Pancreas (tissue), 10 donors: ENCODE measurements at regions not wholly inside any gene's neighbourhood (a gene's known extent, or its start where the extent isn't known, plus 50 kb on each side); places are given as distances from the start of the nearest gene placed in this dataset.

ENCODE experiments used
- ATAC-seq, 4 donors: fragments of 200-7000 bp; cut with Tn5 transposase; one replicate each; pipeline versions ENCODE4 v1.8.0 to v1.9.1; 2020; ENCODE audit warnings: mild to moderate bottlenecking in 4 of 4, moderate library complexity in 4 of 4
- DNase-seq, 6 donors: peaks; one replicate each; pipeline ENCODE4 v3.0.0-alpha.2; 2020
- FAIRE-seq: peaks from 2 replicates; lab custom pipeline; 2012; peaks lifted over from hg19 to GRCh38; lab: Jason Lieb, UNC
- H3K27ac ChIP-seq, 4 donors: fragments of 200-600 bp; sonication (generic); 1 replicate in 3 of 4; 2 replicates in 1 of 4; pipeline versions ENCODE4 v1.5.0 to v1.8.0; 2020
- H3K27me3 ChIP-seq, 4 donors: fragments of 200-600 bp; one replicate each; pipeline ENCODE4 v1.8.0; 2021
- H3K36me3 ChIP-seq, 3 donors: fragments of 200-600 bp; sonication (generic) in 1 of 3; one replicate each; pipeline versions ENCODE4 v1.5.0 to v1.8.0; 2020 to 2021
- H3K4me1 ChIP-seq, 3 donors: fragments of 200-600 bp; one replicate each; pipeline ENCODE4 v1.8.0; 2021
- H3K4me3 ChIP-seq, 4 donors: fragments of 200-600 bp; sonication (generic) in 2 of 4; one replicate each; pipeline versions ENCODE4 v1.5.0 to v1.8.0; 2020 to 2021
- H3K9me3 ChIP-seq, 4 donors: fragments of 200-600 bp; one replicate each; pipeline ENCODE4 v1.8.0; 2021
- CTCF ChIP-seq, 4 donors: fragments of 200-600 bp; sonication (generic) in 3 of 4; IDR thresholded peaks; one replicate each; pipeline versions ENCODE4 v1.5.0 to v1.8.0; 2021; ENCODE audit warnings: antibody characterized with exemption in 4 of 4
- WGBS, 2 donors: extraction: QIAGEN DNeasy Blood & Tissue Kit; methylation state at CpG; one replicate each; pipeline ENCODE4 v1.1.7; 2013; 5-methylcytosine and 5-hydroxymethylcytosine counted together
- intact Hi-C, 3 donors: fragments of 100-400 bp; cut with DNase I; formaldehyde crosslinking; loops; one replicate each; pipeline versions ENCODE4 v1.11.1 to v1.14.2; 2022
- donor health status: healthy with polysubstance abuse.
- donor health status: DM: no; HTN: no; CAD: no; lungs with moderate emphysema.
- donor health status: DM: no; HTN: no; CAD: no.
- donor health status: control.
- donor health status: control.
- donor health status: Bipolar disorder and iron deficiency.
- donor health status: DM: yes; HTN: yes; CAD: no.
- donor health status: DM: no; HTN: no; CAD: no.
- donor health status: DM: no; HTN: no; CAD: no.
- donor health status: DM: yes; HTN: yes; CAD: no.

- Histone ChIP-seq H3K4me3 (no peak overlapping the region), H3K4me1 (no peaks in the 10 kb centered on the region), H3K27me3 (no peaks in the 10 kb centered on the region), H3K36me3 (no peaks in the 10 kb centered on the region), H3K27ac (no peak overlapping the region), H3K9me3 (no peaks in the 10 kb centered on the region)
- 7 to 16% methylated on average over 3 of the region's 3 CpGs for WGBS, 2 donors
- intact Hi-C loops: no loop called here
- no peak for DNase-seq
- no peak for ATAC-seq
- FAIRE-seq: no peak
- no peak for TF ChIP-seq CTCF (IDR thresholded peaks at IDR 0.05)
Measured at GRCh38 chr10:61612450-61612849, 50.3 kb upstream of the CABCOCO1 start.

GRCh38 chr10:61612009-61612408, 50.7 kb upstream of the CABCOCO1 start:
- H3K27ac ChIP-seq: no peak overlapping the region
- TF ChIP-seq CTCF (IDR thresholded peaks at IDR 0.05): no peak
- no peak for ATAC-seq
- DNase-seq: peak in 1 of 6 donors; percentile 21
- H3K4me3 ChIP-seq: no peak overlapping the region
- no peaks in the 10 kb centered on the region for H3K4me1 ChIP-seq
- 3 to 8% methylated on average over 2 of the region's 2 CpGs for WGBS, 2 donors
- no peaks in the 10 kb centered on the region for H3K9me3 ChIP-seq
- no peaks in the 10 kb centered on the region for H3K27me3 ChIP-seq
- intact Hi-C loops: no loop called here
- no peaks in the 10 kb centered on the region for H3K36me3 ChIP-seq
- FAIRE-seq: no peak

- DNase-seq (no peak), ATAC-seq (no peak), FAIRE-seq (no peak)
- Histone ChIP-seq H3K9me3 (no peaks in the 10 kb centered on the region), H3K27me3 (no peaks in the 10 kb centered on the region), H3K4me3 (no peak overlapping the region), H3K4me1 (no peaks in the 10 kb centered on the region), H3K27ac (no peak overlapping the region), H3K36me3 (no peaks in the 10 kb centered on the region)
- TF ChIP-seq CTCF (IDR thresholded peaks at IDR 0.05): no peak
- 87% methylated on average over 1 of the region's 1 CpG for WGBS, 2 donors
- intact Hi-C loops: no loop called here
Measured at GRCh38 chr10:61609701-61610100, 53.0 kb upstream of the CABCOCO1 start.

- 71 to 76% methylated on average over 8 of the region's 8 CpGs for WGBS, 2 donors
- Histone ChIP-seq H3K27me3 (no peaks in the 10 kb centered on the region), H3K4me1 (no peaks in the 10 kb centered on the region), H3K36me3 (no peaks in the 10 kb centered on the region), H3K4me3 (no peak overlapping the region), H3K9me3 (no peaks in the 10 kb centered on the region), H3K27ac (no peak overlapping the region)
- no peak for DNase-seq
- intact Hi-C loops: no loop called here
- FAIRE-seq: no peak
- no peak for ATAC-seq
- no peak for TF ChIP-seq CTCF (IDR thresholded peaks at IDR 0.05)
Measured at GRCh38 chr10:61608255-61609033, 54.3 kb upstream of the CABCOCO1 start.
